ENCODE measurements at regions not wholly inside any gene's neighbourhood (a gene's known extent, or its start where the extent isn't known, plus 50 kb on each side); places are given as distances from the start of the nearest gene placed in this dataset.

GRCh38 chr3:76514836-76515235 is 525.1 kb upstream of the ROBO2 start:
- Histone ChIP-seq H3K27ac (ENCODE audit: low read depth in 2 of 2, low read length in 1 of 2) (no peak overlapping the region), H3K4me3 (ENCODE audit: low read depth in 2 of 2, low read length in 1 of 2) (no peak overlapping the region), H4K20me1 (ENCODE audit: insufficient read depth) (no peaks in the 10 kb centered on the region), H3F3A (replicated peaks; ENCODE audit: insufficient read depth) (no peaks in the 10 kb centered on the region), H3K4me1 (ENCODE audit: control insufficient read depth in 1 of 2, insufficient read depth in 2 of 2, low read depth in 1 of 2, low read length in 1 of 2) (no peaks in the 10 kb centered on the region), H3K79me2 (ENCODE audit: insufficient read depth) (no peaks in the 10 kb centered on the region), H3K4me2 (no peak overlapping the region), H3K9me2 (no peaks in the 10 kb centered on the region), H3K9me3 (no peaks in the 10 kb centered on the region), H3K9ac (no peak overlapping the region), H3K27me3 (ENCODE audit: insufficient read depth) (no peaks in the 10 kb centered on the region), H2AFZ (ENCODE audit: low read depth) (no peak overlapping the region), H3K36me3 (replicated peaks in 1 of 2; ENCODE audit: control insufficient read depth in 1 of 2, insufficient read depth in 2 of 2, low read length in 1 of 2) (no peaks in the 10 kb centered on the region)
- TF ChIP-seq RXRA (IDR thresholded peaks at IDR 0.05; ENCODE audit: borderline replicate concordance, low read depth) (no peak), EZH2phosphoT487 (IDR thresholded peaks at IDR 0.05; ENCODE audit: borderline replicate concordance, low read depth) (no peak), REST (IDR thresholded peaks at IDR 0.05; ENCODE audit: low read depth, low read length) (no peak), NFIC (IDR thresholded peaks at IDR 0.05; ENCODE audit: borderline replicate concordance) (no peak), ZBTB33 (IDR thresholded peaks at IDR 0.05; ENCODE audit: borderline replicate concordance, low read depth) (no peak), FOSL2 (IDR thresholded peaks at IDR 0.05; ENCODE audit: borderline replicate concordance, low read depth) (no peak), CTCF (IDR thresholded peaks at IDR 0.05) (no peak), FOXJ3 (CRISPR knock-in tag; IDR thresholded peaks at IDR 0.05) (no peak), EP300 (IDR thresholded peaks at IDR 0.05; ENCODE audit: borderline replicate concordance in 1 of 2, low read depth in 1 of 2, low read length in 1 of 2) (no peak), MXI1 (IDR thresholded peaks at IDR 0.05; ENCODE audit: low read depth, low read length) (no peak), MAX (IDR thresholded peaks at IDR 0.05; ENCODE audit: low read depth) (no peak), NRF1 (IDR thresholded peaks at IDR 0.05; ENCODE audit: low read depth, low read length) (no peak), GABPA (IDR thresholded peaks at IDR 0.05; ENCODE audit: low read depth) (no peak), JUND (IDR thresholded peaks at IDR 0.05) (no peak), ELF1 (IDR thresholded peaks at IDR 0.05) (no peak), PBX3 (IDR thresholded peaks at IDR 0.05) (no peak), TCF12 (IDR thresholded peaks at IDR 0.05) (no peak), SIN3A (IDR thresholded peaks at IDR 0.05; ENCODE audit: borderline replicate concordance, low read depth, low read length) (no peak)
- no peak for DNase-seq
- POLR2A ChIA-PET = no interaction called here
- CTCF ChIA-PET = no interaction called here
